ENCODE measurements at regions not wholly inside any gene's neighbourhood (a gene's known extent, or its start where the extent isn't known, plus 50 kb on each side); places are given as distances from the start of the nearest gene placed in this dataset.

DNA sequence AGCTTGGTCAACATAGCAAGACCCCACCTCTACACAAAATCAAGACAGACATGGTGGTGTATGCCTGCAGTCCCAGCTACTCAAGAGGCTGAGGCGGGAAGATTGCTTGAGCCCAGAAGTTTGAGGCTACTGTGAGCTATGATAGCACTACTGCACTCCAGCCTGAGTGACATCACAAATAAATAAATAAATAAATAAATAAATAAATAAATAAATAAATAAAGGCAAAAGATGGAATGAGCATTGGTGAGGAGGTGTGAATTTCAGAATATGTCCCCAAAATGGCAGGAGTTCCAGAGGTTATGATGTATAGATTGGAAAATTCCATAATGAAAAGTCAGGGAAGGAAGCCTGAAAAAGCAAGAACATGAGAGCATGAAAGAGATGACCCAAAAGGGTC is 249.9 kb downstream of the MEX3B start:
- TF ChIP-seq, protein P1, sequence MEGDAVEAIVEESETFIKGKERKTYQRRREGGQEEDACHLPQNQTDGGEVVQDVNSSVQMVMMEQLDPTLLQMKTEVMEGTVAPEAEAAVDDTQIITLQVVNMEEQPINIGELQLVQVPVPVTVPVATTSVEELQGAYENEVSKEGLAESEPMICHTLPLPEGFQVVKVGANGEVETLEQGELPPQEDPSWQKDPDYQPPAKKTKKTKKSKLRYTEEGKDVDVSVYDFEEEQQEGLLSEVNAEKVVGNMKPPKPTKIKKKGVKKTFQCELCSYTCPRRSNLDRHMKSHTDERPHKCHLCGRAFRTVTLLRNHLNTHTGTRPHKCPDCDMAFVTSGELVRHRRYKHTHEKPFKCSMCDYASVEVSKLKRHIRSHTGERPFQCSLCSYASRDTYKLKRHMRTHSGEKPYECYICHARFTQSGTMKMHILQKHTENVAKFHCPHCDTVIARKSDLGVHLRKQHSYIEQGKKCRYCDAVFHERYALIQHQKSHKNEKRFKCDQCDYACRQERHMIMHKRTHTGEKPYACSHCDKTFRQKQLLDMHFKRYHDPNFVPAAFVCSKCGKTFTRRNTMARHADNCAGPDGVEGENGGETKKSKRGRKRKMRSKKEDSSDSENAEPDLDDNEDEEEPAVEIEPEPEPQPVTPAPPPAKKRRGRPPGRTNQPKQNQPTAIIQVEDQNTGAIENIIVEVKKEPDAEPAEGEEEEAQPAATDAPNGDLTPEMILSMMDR (IDR thresholded peaks at IDR 0.05), result no peak
- TF ChIP-seq EP300 (IDR thresholded peaks at IDR 0.05), result no peak

Data from gastroesophageal sphincter (tissue), 3 donors.